ENCODE measurements at regions not wholly inside any gene's neighbourhood (a gene's known extent, or its start where the extent isn't known, plus 50 kb on each side); places are given as distances from the start of the nearest gene placed in this dataset.

DNA sequence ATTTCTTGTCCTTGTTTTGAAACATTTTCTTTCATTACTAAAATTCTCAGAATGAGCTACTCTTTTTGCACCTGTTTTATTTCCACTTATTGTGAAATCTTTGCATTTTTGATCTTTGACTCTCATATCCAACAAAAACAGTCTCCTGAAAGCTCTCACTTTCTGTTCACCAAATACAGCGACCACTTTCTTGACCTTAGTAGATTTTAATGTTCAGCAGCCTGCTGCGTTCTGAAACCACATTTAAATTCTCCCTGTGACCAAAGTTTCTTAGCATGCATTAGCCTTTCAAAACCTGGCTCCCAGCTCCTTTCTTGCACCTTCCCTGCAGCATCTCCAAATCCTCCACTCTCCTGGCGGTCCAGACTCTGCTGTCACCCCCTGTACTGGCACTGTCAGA is 404.4 kb upstream of the PDE3A start:
- DNase-seq: no peak

DNA sequence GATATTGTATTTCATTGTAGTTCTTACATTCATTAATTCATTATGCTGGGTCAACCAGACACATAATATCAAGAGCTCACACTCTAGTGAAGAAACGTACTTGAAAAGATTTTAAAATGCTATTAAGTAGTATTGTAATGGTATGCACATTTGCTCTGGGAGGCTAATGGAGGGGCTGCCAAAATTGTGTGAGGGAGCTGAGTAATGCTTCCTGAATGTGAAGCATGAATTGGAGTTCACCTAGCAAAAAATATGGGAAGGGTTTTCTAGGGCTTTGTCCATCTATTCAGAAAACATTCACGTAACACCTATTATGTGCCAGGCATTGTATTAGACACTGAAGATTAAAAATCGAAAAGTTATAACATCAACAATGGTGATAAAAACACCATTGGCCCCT is 403.8 kb upstream of the PDE3A start:
- DNase-seq: no peak

DNA sequence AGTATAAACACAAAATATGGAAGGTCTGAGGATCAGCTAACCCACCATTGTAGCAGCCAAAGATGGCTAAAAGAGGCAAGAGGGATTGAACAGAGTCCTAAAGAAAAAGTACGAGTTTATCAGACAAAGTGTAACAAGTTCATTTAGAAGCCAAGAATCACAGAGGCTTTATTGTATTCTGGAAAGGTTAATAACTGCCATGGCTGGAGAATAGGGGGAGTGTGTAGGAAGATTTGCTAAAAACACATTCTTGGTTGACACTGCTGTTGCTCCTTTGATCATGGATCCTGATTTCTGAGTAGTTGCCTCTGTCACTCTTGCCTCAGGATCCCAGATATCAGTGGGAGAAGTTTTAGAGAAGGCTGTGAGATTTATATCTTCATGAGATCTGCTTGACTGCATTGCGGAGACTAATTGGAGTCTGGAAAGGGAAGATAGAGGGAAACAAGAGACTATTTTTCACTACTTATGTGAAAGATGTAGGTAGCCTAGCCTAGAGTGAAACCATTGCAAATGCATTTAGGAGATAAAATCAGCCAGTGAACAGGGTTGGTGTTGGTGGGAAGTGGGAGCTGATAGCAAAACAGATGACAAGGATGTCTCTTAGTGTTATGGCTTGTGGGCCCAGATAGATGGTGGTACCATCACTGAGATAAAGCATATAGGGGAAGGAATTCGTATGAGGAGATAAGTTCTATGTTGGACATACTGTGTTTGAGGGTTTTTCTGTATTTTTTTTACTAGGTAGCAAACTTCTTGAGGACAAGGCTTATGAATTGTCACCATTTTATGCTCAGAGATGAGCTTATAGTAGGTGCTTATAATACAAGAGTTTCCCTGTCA is 402.9 kb upstream of the PDE3A start:
- DNase-seq: no peak

DNA sequence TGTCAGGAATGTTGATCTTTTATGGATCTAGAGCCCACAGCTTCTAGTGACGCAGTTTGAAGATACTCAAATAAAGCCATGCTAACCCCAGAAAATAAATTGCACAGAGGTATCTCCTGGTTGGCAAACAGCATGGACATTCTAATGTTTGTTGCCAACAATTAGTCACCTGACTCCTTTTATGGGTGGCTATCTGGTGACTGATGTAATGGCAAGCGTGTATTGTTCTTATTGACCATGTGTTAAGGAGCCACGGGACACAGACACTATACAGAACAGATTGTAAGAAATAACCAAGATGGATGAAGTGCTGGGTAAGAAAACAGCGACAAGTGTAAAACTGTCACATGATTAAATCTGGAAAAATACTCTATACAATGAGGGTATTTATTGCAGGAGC is 401.3 kb upstream of the PDE3A start:
- DNase-seq: no peak

DNA sequence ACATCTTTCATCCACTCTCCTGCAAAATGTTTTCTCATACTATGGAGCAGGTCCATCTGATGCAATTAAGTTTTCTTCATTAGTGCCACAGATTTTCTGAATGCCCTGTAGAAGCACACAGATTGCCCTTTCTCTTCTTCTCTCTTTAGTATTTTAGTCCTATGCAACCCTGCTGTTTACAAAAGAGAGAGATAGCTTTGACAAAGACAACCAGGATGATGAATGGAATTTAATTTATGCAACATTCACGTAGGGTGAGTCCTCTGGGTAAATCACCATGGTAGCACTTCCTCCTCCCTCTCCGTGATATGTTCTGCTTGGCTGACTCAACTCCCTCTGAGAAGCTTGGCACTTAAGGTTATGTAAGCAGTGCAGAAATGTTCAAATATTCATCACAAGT is 400.9 kb upstream of the PDE3A start:
- no peak for DNase-seq

- DNase-seq: no peak
Observed at GRCh38 chr12:19970116-19970515, 398.2 kb upstream of the PDE3A start.

GRCh38 chr12:19970821-19971220 is 397.5 kb upstream of the PDE3A start:
- no peak for DNase-seq

GRCh38 chr12:19971361-19972280 is 396.7 kb upstream of the PDE3A start:
- DNase-seq: no peak

- DNase-seq: no peak
Observed at GRCh38 chr12:19972325-19973288, 395.7 kb upstream of the PDE3A start.

GRCh38 chr12:19978193-19978592 is 390.1 kb upstream of the PDE3A start:
- peak; percentile 23 for DNase-seq

- DNase-seq: no peak
Observed at GRCh38 chr12:19979584-19979983, 388.8 kb upstream of the PDE3A start.

DNA sequence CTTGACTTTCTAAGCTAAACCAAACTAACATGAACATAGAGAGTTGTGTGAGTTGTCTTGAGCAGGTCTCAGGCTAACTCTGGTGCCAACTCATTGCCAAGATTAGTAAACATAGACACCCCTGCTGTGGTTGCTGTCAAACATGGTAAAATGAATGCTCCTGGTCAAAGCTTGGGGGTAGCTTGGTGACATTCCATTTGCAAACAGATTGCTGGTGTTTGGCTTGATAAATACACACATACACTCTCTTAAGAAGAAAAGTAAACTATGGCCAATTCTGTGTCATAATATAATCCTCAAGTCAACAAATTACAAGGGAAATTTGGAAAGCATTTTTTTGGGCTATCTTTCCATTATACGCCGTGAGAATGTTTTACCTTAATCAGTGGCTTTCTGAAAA is 386.4 kb upstream of the PDE3A start:
- no peak for DNase-seq

GRCh38 chr12:19988001-19988400 is 380.3 kb upstream of the PDE3A start:
- no peak for DNase-seq

- no peak for DNase-seq
Observed at GRCh38 chr12:19988459-19988873, 379.9 kb upstream of the PDE3A start.

DNA sequence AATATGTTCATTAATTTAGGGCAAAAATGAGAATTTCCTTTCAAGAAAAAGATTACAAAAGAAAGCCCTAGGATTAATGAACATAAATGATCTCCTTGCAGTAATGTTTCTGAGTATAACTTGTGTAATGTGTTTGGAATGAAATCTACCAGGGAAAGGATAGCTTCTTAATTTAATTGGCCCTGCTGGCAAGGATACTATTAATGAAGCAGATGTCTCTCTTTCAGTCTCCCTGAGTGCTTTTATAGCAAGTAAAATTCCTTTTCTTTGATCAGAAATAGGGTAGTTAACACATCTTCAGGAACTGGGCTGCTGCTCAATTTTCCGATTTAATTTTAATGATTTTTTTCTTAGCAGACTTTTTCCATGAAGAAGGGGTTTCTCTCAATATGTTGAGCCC is 379.4 kb upstream of the PDE3A start:
- no peak for DNase-seq

- DNase-seq: no peak
Observed at GRCh38 chr12:19991146-19991545, 377.2 kb upstream of the PDE3A start.

DNA sequence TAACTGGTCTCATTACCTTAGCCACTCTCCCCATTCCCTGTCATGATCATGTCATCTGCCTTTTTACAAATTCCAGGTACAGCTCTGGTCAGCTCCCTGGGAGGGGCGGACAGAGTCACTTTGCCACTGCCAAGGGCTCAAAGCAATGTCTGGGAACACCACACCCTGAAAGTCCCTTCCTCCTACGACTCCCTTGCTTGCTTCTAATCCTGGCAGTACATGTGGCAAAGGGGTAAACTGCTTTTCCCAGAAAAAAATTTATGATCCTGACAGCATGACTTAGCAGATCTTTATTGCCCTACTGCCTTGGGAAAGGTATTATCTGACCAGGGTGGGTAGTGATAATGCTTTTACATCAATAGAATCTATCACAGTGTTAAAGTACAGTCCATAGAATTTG is 376.0 kb upstream of the PDE3A start:
- no peak for DNase-seq

DNA sequence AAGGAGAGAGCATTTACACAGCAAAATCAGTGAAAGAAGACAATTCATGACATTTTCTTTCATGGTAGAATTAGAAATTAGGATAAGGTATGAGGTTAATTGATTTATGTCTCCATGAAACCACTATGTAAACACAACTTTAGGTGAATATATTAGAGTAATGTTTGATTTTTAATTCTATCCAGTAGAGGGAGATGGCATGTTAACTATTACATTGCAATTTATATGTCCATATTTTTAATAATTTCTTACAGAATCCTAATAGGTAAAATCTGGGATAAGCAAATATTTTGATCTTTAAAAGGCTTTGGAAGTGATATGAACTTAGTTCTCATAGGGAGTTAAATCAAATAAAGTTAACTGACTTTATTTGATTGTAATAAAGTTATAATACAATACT is 373.4 kb upstream of the PDE3A start:
- DNase-seq: no peak

GRCh38 chr12:19997656-19998400 is 370.5 kb upstream of the PDE3A start:
- no peak for DNase-seq

- DNase-seq: no peak
Observed at GRCh38 chr12:19998411-19998810, 369.9 kb upstream of the PDE3A start.

- DNase-seq: no peak
Observed at GRCh38 chr12:19998961-19999804, 369.2 kb upstream of the PDE3A start.

Data from hindlimb muscle (tissue), 1 donor.